DMS153 treated with DMSO at 0.1 percent for 48 hours (cell line): ENCODE measurements at regions not wholly inside any gene's neighbourhood (a gene's known extent, or its start where the extent isn't known, plus 50 kb on each side); places are given as distances from the start of the nearest gene placed in this dataset.

Experiments
- DNase-seq: peaks from one replicate; lab custom pipeline; 2025; ENCODE audit not compliant: unreplicated experiment; lab: John Stamatoyannopoulos, UW

DNA sequence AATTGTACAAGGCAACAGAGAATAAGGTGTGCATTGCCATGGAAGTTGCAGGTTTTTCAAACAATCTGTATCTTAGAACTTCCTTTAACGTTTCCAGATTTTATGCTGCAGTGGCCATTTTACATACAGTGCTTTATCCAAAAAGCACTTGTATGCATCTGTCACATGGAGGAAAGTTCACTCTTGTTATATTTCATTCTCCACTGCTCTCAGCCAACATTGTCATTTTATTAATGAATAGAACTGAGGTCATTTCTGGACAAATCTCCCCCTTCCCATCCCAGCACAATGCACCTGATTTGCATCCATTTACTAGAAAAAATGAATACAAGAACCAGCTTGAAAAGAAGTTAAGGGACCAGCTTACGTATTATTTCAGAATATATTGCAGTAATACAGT lies 342.0 kb downstream of the USP25 start:
- DNase-seq = no peak

DNA sequence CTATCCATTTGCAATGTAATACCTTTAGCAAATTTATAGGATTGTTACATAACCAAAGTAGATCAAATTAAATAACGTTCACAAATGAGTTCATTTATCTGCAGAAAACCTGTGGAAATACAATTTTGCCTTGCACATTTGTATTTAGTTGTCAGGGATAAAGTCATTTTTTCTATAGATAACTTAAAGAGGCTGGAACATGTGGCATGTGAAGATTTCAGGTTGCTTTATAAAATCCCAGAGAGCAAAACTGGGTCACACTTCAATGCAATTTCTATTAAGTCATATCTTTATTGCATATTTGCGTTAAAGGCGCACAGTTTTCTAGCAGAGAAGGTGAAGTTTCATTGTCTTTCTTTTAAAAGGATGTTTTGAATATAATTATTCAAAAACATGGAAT lies 342.4 kb downstream of the USP25 start:
- no peak for DNase-seq

DNA sequence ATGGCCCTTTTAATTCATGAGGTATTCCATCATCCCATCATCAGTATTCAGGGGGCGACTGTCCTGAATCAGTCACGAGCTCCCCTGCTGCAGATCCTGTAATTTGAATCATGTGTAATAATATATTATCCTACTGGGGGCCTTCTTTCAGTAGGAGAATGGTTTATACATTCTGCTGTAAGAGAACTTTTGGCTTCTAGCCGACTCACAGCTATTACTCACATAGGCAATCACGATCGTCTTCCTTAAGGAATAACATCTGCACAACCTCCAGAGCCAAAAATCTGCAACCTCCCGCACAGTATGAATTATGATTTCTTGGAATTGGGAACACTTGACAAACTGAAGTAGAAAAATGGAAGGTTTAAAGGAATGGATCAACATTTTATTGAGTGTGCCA lies 343.0 kb downstream of the USP25 start:
- no peak for DNase-seq

DNA sequence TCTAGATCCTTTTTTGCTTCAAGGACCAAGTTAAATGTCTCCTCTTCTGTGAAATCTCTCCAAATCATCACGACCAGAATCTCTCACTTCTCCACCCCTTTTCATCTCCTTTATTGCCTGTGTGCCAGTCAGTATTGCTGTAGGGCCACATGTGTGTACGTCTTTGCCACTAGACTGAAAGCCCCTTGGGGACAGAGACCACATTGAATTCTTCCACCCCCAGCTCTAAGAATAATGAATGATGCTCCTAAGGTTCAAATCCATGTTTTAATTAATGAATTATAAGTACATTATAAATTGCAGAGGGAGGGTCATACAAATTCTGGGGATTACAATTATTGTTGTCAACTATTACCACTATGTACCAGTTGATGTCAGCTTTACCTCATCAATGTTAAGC lies 343.8 kb downstream of the USP25 start:
- no peak for DNase-seq

DNA sequence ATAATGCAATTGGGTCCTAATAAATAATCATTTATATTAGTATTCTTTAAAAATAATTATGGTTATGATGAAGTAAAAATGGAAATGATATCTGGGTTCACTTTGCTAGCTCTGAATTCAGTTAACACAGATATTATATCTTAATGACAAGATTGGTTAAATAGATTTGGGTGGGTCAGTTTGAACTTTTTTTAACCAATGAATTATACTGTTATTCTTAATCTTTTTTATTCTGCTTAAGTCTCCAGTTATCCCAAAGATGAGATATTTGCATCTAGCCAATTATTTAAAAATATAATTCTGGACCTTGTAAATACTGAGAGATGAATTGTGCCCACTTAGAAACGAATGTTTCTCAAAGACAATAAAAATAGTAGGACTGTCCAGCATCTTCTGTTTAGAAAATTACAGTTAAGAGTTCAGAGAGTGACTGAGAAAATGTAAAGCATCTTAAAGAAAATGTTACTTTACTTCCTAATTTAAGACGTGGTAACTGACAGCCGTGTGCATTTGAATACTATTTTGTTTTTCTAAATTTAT lies 345.2 kb downstream of the USP25 start:
- no peak for DNase-seq

DNA sequence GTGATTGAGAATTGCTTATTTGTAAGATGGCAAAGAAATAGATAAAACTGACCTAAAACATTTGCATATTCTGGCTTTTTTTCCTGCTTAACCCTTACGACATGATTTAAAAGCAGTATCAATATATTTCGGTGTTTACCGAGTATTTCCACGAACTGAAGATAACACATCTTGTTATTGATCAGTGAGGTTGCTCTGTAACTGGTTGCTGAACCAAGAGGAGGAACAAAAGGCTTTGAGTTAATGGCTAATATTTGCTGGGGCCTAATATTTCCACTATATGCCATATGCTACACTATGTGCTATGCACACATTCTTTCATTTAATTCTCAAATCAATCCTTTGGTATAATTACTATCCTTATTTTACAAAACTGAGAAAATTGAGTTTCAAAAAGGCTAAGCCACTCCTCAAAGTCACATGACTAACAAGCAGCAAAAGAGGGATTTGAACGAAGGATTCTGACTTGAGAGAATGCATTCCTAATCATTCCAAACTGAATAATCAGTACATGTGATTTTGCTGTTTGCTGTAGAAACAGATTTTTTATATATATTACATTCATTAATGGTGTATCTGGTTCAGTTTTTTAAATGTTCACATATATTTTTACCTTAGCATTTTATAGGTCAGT lies 346.0 kb downstream of the USP25 start:
- DNase-seq = no peak

DNA sequence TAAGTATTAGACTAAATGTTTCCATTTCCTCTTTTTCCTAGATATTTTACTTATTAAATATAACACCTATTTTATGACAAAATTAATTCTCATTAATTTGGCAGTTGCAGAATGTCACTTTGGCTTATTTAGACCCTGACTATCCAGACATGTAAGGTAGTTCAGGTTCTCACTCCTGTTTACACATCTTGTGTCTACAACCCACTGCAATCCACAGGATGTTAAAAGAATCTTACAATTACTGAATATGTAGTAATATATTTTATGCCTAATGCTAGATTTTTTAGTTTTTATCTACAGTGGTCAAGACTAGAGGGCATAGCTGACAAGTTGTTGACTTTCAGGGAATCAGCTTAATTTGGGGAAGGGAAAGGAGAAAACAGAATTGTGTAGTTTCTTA lies 346.7 kb downstream of the USP25 start:
- DNase-seq = no peak

DNA sequence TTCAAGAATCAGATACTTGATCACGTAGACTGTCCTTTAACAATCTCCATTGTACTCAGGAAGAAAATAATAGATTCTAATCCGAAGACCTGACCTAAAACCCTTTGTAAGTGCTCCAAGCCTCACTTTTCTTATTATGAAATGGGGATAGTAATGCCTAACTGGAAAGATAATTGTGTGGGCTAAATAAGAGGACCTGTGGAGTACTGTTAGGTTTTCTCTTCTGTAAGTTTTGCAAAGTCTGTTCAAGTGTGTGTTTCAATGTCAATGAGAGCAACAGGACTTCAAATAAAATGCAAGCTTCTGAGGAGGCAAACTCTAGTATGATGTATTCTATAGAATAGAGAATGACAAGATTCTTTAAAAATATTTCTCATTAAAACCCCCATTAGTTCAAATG lies 348.6 kb downstream of the USP25 start:
- DNase-seq = no peak

DNA sequence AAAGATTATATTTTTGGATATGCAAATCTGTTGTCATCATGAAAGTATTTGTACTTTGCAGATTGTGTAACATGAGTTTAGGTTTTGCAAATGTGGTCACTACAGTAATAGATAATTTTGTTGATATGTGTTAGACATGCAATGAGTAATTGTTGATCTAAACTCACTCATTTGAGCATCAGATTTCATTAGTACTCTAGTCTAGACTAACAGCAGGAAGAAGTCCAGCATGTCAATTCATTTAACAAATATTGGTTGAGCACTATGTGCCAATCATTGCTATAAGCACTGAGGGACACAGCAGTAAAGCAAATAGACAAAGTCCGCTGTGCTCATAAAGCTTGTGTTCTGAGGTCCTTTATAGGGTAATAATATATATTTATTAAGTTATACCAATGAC lies 350.0 kb downstream of the USP25 start:
- no peak for DNase-seq

DNA sequence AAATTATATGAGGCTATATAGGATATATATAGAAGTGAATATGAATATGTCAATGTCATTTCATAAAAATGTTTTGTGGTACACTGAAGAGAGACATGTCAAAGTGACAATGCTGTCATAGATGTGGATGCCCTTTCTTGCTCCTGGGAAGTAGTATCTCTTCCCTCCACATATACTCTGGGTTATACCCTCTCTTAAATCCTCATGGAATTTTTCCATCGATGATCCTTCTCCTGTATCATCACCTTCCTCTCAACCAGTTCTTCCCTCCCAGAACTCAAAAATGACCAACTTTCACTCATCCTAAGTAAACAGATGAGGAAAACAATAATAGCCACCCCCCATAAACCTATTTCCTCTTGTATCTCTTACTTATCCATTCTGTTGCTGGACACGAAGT lies 351.5 kb downstream of the USP25 start:
- no peak for DNase-seq

DNA sequence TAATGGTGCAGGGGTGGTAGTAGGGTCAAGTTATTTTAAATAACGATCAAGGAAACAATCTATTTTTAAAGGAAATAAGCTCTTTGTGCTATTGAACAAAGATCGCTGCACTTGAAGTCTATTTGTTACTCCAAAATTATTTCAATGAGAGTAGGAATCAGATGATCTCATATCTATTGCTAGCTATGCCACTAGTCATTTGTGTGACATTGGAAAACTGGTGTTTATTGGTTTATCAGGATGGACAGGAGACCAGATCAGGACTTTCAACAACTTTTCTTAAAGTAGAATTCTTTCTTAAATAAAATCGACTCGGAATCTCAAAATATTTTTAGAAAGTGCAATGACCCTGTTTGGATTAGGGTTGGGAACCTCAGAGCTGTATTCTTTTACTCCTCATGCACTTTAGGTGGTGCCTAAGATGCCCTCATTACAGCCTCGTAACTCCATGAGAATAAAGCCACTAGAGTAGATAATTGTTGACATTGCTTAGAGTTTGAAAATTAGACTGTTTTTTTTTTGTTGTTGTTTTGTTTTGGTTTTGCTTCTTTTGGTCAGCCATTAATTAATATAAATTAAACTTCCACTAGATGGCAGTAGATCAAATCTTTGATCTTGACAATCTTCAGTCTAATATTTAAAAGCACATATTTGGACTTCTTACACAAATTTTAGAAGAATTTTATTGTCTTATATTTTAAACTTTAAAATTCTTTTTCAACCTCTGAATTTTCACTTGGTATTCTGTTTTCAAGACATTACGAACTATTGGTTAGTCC lies 352.4 kb downstream of the USP25 start:
- DNase-seq = no peak

DNA sequence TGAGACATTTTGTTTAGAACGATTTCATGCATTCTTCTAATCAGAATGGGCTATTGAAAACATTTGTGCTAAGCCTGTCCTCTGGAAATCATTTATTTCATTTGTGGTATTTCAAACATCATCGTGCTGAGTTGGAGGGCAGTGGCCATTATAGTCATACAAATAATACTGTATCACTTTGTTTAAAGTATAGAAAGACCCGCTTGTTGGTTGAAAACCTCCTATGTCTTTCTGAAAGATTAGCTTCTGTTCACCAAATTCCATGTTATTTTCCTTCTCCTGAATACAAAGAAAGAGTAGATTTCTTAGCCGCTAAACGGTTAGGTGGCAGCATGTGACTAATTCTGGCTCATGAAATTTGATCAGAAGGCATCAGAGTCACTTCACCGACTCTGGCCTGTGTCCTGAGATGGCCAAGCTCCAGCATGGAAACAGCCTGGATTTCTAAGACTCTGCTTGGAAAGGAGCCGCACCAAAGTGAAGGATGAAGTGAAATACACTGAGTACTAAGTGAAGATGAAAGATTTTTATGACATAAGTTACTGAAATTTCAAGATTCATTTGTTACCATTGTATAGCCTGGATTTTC lies 355.1 kb downstream of the USP25 start:
- DNase-seq = no peak

DNA sequence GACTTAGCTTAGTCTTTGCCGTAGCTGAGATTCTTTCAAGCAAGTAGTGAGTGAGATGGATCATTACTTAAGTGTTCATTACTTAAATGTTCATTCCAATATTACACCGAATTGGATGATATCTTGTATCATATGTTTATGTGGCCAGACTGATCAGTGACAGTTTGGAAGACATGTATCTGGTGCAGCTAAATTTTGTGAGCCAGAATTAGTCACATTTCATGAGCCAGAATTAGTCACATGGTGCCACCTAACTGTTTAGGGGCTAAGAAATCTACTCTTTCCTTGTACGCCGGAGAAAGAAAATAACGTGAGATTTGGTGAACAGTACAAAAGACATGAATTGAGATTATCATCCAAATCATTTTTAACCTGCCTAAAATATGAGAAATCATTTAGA lies 355.6 kb downstream of the USP25 start:
- no peak for DNase-seq

DNA sequence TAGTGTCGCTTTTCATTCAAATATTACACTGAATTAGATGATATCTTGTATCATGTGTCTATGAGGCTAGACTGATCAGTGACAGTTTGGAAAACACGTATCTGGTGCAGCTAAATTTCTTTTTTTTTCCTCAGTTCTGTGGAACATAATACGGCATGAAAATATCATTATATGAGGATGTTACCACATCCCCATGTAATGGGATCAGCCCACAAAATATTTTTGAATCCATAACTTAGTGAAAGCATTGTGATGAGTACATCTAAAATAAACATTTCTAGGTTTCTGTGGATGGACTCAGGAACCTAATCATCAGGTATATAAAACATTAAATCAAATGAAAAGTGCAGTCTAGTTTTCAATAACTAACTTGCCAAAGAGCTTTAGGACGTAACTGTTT lies 356.3 kb downstream of the USP25 start:
- no peak for DNase-seq

DNA sequence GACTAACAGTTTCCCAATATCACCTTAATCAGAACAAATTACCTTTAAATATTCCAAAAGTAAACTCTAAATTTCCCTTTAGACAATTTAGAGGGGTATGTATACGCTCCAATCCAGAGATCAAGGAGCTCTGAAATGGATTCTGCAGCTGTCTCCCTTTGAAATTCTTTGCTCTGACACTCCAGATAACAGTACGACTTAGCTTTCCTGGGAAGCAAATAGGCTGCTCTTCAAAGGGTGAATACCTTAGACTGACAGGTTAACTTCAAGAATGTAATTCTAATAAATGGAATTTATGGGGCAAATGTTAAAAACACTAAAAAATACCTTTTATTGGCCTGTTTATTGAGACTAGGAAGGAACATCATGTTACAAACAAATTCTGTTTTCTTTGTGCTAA lies 357.2 kb downstream of the USP25 start:
- DNase-seq = no peak

DNA sequence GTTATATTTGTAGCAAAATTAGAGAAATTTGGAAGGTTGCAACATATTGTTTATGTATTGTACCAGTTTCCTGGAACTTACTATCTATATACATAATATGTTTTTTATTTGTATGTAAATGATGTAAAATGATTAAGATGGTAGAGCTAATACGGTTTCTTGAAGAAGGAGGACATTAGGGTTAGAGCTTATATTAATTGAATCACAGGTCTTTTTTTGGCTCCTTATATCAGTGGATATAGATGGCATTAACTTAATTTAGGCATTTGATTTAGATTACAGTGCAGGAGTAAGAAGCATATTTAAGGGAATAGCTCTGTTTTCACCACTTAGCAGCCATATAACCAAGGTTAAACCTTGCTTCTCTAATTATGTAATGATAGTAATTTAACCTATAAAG lies 357.7 kb downstream of the USP25 start:
- DNase-seq = no peak

DNA sequence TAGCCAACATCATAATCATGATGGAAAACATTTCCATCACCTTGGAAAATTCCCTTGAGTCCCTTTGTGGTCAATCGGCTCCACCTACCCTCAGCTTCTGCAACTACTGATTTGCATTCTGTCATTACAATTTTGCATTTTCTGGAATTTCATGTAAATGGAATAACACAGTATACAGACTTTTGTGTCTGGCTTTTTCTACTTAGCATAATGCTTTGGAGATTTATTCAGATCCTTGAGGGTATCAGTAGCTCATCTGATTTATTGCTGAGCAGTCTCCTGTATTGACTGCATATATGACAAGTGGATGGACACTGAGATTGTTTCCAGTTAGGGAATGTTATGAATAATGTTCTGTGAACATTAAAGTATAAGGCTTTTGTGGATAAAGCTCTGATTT lies 358.3 kb downstream of the USP25 start:
- no peak for DNase-seq

DNA sequence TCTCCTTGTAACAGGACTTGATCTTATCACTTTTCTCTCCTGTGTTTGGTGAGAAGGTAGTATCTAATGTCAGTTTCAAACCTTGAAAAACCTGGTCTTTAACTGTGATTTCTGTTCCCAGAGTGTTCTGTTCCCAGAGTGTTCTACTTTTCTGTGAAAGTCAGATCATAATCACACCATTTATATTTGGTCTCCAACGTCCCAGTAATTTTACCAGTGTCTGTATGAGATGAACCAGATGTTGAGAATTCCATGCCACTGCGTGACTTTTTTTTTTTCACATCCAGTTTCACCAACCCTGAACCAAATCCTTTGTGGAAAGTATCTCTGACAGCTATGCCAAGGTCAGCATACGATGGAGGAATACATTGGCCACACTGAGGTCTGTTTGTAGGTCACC lies 365.2 kb downstream of the USP25 start:
- DNase-seq = no peak

DNA sequence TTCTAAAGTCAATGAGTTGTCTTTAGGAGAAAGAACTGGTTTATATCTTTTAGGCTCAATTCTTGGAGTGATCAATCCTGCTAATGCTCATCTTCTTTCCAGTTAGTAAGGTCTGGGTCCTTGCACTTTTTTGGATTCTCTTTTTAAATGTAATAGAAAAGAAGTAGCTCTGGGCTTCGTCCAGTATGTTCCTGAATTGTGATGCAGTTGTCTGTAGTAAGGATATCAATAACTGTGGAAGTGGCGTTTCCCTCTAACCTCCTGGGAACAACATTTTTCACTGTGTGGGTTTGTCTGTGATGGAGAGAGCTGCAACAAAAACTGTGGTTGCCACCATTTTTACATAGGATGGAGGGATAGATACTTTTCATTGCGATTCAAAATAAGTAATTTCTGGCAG lies 367.2 kb downstream of the USP25 start:
- no peak for DNase-seq

DNA sequence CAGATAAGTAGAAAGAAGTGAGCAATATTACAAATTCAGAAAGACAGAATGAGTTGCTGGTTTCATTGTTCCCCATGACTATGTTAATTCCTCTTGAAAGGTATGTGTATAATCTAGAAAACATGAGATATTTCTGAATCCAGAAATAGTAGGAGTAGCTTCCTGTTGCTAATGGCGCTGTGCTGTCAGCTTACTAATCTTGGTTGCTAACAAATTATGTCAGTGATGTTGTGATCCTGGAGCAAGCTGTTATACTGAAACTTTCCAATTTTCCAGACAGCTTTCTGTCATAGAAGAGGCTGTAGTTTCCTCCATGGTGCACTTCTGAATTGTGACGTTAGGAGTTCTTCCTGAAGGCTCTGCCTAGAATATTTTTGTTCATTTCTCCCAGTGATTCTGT lies 372.3 kb downstream of the USP25 start:
- no peak for DNase-seq

DNA sequence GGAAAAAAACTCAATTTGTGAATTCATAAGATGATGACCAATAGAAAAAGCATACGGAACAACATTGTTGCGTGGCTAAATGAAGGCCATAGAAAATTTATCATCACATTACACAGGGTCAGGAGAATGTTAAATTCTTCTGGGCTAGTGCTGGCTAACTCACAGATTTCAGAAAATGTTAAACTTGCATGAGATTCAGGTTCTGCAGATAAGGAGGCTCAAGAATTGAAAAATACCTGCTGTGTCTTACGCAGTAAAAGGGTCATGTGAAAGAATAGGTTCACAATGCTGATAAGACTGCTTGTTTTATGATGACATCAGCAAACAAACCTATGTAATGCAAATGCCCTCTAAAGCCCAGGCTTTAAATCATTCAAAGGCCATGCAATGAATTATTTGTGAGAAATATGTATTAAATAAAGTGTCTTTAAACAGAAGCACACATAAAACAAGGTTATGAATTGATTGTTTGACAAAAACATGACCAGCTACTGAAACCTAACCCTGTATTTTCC lies 378.8 kb downstream of the USP25 start:
- no peak for DNase-seq

DNA sequence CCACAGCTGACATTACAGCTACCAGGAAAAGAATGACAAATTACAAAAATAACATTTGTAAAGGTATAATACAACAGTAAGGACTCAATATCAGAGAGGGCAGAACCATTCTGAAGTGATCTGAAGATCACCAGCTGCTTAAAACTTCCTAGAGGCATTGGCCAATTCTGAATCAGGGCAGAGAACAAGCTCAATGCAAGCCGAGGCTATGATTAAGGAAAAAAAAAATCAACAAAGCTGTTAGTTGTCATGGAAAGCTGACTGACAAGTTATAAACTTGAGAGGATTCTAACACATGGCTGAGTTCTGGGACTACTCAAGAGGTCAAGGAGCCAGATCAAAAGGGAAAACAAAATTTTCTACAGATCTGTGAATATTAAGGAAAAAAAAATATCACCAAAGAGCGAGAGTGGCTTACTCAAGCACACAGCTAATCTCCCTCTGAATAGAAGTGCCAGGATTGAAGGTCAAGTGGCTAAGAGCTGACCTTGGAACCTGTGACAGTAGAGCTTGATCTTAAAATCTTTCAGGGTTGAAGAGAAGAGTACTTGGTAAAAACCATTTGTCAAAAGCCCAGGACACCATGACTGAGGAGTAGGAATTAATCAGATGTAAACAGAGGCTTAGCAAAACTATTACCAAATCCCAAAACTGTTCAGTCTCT lies 383.4 kb downstream of the USP25 start:
- no peak for DNase-seq
